OCI-LY7 (cell line): ENCODE measurements at regions not wholly inside any gene's neighbourhood (a gene's known extent, or its start where the extent isn't known, plus 50 kb on each side); places are given as distances from the start of the nearest gene placed in this dataset.

ENCODE experiments used
- BruUV-seq: library from RNA; stranded (reverse); fragments of 400-500 nt; replicated peaks from 2 replicates; lab custom pipeline; 2021; lab: Mats Ljungman, UMichigan
- CTCF ChIA-PET: fragments of 300-600 bp; sonication (Branson Sonifier 250); formaldehyde crosslinking; loops from one replicate; lab custom pipeline; 2022; ENCODE audit warnings: antibody characterized with exemption; ENCODE audit not compliant: unreplicated experiment; lab: Charles Lee
- POLR2A ChIA-PET: fragments of 300-600 bp; sonication (Branson Sonifier 250); formaldehyde crosslinking; loops from one replicate; lab custom pipeline; 2022; ENCODE audit warnings: antibody characterized with exemption; lab: Charles Lee
- DNase-seq: peaks from one replicate; pipeline ENCODE4 v3.0.0-alpha.2; 2015; ENCODE audit warnings: low spot score
- H2AFZ ChIP-seq: fragments of 200-600 bp; sonication (generic), shearing (Covaris generic); 2 replicates; pipeline ENCODE4 v1.6.1; 2014; ENCODE audit warnings: mild to moderate bottlenecking, antibody characterized with exemption, low read length, moderate library complexity
- H3K27ac ChIP-seq: fragments of 200-600 bp; sonication (generic); 2 replicates; pipeline ENCODE4 v1.5.1; 2014; ENCODE audit warnings: mixed run types, low read depth, mild to moderate bottlenecking, moderate library complexity, low read length, inconsistent platforms; ENCODE audit not compliant: poor library complexity, severe bottlenecking
- H3K36me3 ChIP-seq: fragments of 200-600 bp; sonication (generic); 2 replicates; pipeline ENCODE4 v1.6.1; 2014; ENCODE audit warnings: mild to moderate bottlenecking, antibody characterized with exemption, low read length, moderate library complexity, mixed read lengths; ENCODE audit not compliant: insufficient read depth
- H3K4me1 ChIP-seq: fragments of 200-600 bp; sonication (generic); 2 replicates; pipeline ENCODE4 v1.5.1; 2014; ENCODE audit warnings: mild to moderate bottlenecking, low read length; ENCODE audit not compliant: insufficient read depth, poor library complexity, severe bottlenecking
- H3K4me2 ChIP-seq: fragments of 200-600 bp; sonication (generic); 2 replicates; pipeline ENCODE4 v1.6.1; 2014; ENCODE audit warnings: mild to moderate bottlenecking, low read length
- H3K4me3 ChIP-seq: fragments of 200-600 bp; sonication (generic); 2 replicates; pipeline ENCODE4 v1.5.1; 2014; ENCODE audit warnings: mild to moderate bottlenecking, low read depth, low read length; ENCODE audit not compliant: poor library complexity, severe bottlenecking
- H3K79me2 ChIP-seq: fragments of 200-600 bp; sonication (generic); 2 replicates; pipeline ENCODE4 v1.6.1; 2016; ENCODE audit warnings: low read depth, mild to moderate bottlenecking, low read length, moderate library complexity, mixed read lengths; ENCODE audit not compliant: insufficient read depth
- H3K9me2 ChIP-seq: fragments of 200-600 bp; sonication (generic); 2 replicates; pipeline ENCODE4 v1.6.1; 2016; ENCODE audit warnings: mild to moderate bottlenecking, low read length, mixed read lengths; ENCODE audit not compliant: insufficient read depth
- H3K9me3 ChIP-seq: fragments of 200-600 bp; sonication (generic); 2 replicates; pipeline ENCODE4 v1.6.1; 2014; ENCODE audit warnings: mild to moderate bottlenecking, mixed run types, low read length, mixed read lengths
- H4K20me1 ChIP-seq: fragments of 200-600 bp; sonication (generic); 2 replicates; pipeline ENCODE4 v1.6.1; 2014; ENCODE audit warnings: mild to moderate bottlenecking, antibody characterized with exemption, low read length, moderate library complexity, mixed read lengths; ENCODE audit not compliant: insufficient read depth
- CTCF ChIP-seq: fragments of 200-600 bp; sonication (generic); conservative IDR thresholded peaks from 2 replicates; pipeline ENCODE4 v1.5.1; 2014; ENCODE audit warnings: mild to moderate bottlenecking, antibody characterized with exemption, low read length, moderate library complexity, mixed read lengths
- EZH2phosphoT487 ChIP-seq: fragments of 200-600 bp; sonication (generic); IDR thresholded peaks from 2 replicates; pipeline ENCODE4 v1.6.1; 2018; ENCODE audit warnings: low read depth, borderline replicate concordance, mild to moderate bottlenecking, mixed run types, antibody characterized with exemption, low read length, moderate library complexity, mixed read lengths
- intact Hi-C: fragments of 100-400 bp; cut with micrococcal nuclease; formaldehyde crosslinking; loops from one replicate; pipeline ENCODE4 v1.10.0; 2022; ENCODE audit not compliant: unreplicated experiment

DNA sequence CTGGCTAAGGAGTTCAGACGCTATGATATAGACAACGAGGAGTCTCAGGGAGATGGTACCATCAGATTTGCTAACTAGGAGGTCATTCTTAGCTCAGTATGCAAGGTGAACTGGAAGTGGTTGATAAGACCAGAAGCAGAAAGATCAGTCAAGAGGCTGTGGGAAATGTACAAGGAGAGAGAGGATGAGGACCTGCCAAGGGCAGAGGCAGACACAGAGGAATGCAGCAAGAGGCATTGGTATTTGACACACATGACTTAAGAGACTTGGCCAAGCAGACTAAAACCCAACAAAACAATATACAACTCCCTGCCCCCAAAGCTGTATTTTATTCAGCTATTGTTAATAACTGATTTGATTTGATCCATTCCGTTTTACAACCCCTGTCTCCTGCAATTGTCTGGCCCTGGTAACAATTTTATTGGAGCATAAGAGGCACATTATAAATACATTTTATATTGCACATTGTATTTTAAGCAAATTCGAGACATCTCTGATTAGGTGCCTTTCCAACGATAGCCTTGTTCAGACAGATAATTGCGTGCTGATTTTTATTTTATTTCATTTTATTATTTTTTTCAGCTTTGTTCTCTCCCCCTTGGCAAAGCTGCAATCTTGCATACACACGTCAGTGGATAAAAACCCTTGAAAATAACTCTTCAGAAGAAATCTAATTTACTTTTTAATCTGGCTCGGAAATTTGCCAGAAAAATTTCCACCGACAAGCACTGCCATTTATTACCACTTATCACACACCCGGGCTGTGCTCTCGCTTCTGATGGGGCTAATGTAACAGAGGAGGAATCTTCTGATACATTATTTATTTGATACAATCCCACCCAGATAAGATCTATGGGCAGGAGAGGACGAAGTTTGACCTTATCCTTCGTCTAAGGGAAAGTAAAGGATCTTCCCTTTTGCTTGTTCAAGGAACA lies 237.8 kb downstream of the NXPE2 start:
- intact Hi-C loops, result no loop called here
- H3K36me3 ChIP-seq, result no peaks in the 10 kb centered on the region
- H4K20me1 ChIP-seq, result no peaks in the 10 kb centered on the region
- CTCF ChIA-PET, result no interaction called here
- H3K4me3 ChIP-seq, result no peak overlapping the region
- H3K9me3 ChIP-seq, result no peaks in the 10 kb centered on the region
- TF ChIP-seq EZH2phosphoT487 (no peak), CTCF (no peak)
- no peak overlapping the region for H2AFZ ChIP-seq
- no peak overlapping the region for H3K4me2 ChIP-seq
- H3K4me1 ChIP-seq, result no peaks in the 10 kb centered on the region
- POLR2A ChIA-PET, result no interaction called here
- H3K27ac ChIP-seq, result no peak overlapping the region
- H3K79me2 ChIP-seq, result no peaks in the 10 kb centered on the region
- H3K9me2 ChIP-seq, result no peaks in the 10 kb centered on the region
- no TSS peak for BruUV-seq
- DNase-seq, result no peak

DNA sequence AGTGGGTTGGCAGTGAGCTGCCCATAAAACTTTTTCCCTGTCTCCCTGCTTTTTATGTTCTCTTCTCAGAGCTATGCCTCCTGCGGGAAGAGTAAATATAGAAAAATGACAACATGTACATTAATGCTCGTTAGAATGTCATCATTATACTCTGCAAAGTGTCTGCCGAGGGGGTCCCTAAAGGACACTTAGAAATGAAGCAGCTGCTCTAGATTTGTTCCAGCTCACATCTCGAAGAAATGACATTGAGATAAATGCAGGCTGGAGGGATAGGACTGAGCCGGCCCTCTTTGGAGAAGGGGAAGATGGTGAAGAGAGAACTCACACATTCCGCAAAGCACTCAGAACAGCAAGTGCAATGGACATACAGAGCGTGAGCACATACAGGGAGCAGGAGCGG lies 240.0 kb downstream of the NXPE2 start:
- Histone ChIP-seq H4K20me1 (no peaks in the 10 kb centered on the region), H3K9me2 (no peaks in the 10 kb centered on the region), H3K9me3 (no peaks in the 10 kb centered on the region), H2AFZ (no peak overlapping the region), H3K4me3 (no peak overlapping the region), H3K4me2 (no peak overlapping the region), H3K27ac (no peak overlapping the region), H3K36me3 (no peaks in the 10 kb centered on the region), H3K79me2 (no peaks in the 10 kb centered on the region), H3K4me1 (no peaks in the 10 kb centered on the region)
- BruUV-seq, result no TSS peak
- DNase-seq, result no peak
- TF ChIP-seq EZH2phosphoT487 (no peak), CTCF (no peak)
- ChIA-PET POLR2A (no interaction called here), CTCF (no interaction called here)
- intact Hi-C loops, result no loop called here

DNA sequence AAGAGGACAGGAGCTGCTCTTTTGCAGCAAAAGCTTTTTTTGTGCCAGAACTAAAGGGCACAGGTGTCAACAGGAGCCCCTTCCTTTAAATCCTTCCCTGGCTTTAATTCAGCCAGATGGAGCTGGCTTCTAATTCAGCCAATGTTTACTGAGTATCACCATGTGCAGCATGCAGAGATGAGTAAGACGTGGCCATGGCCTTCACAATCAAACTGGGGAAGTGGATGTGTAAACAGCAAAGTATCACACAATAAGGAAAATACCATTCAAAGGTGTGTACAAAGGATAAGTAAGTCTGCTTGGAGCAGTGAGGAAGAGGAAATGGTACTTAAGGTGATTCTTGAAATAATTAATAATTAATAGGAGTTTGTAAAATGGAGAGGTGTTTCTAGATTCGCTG lies 243.4 kb downstream of the NXPE2 start:
- Histone ChIP-seq H3K9me3 (no peaks in the 10 kb centered on the region), H4K20me1 (no peaks in the 10 kb centered on the region), H3K9me2 (no peaks in the 10 kb centered on the region), H3K27ac (no peak overlapping the region), H3K4me2 (no peak overlapping the region), H3K36me3 (no peaks in the 10 kb centered on the region), H3K4me1 (no peaks in the 10 kb centered on the region), H2AFZ (no peak overlapping the region), H3K79me2 (no peaks in the 10 kb centered on the region), H3K4me3 (no peak overlapping the region)
- TF ChIP-seq CTCF (no peak), EZH2phosphoT487 (no peak)
- POLR2A ChIA-PET, result no interaction called here
- CTCF ChIA-PET, result no interaction called here
- DNase-seq, result no peak
- no TSS peak for BruUV-seq
- intact Hi-C loops, result no loop called here
